TTC549 (cell line): ENCODE measurements at regions not wholly inside any gene's neighbourhood (a gene's known extent, or its start where the extent isn't known, plus 50 kb on each side); places are given as distances from the start of the nearest gene placed in this dataset.
"Not testable (repeated sequence)": the region's sequence is repeated elsewhere in the genome, so short reads cannot be mapped to it uniquely, and the experiment has no call there.

Experiments used
- FAIRE-seq: peaks from 2 replicates; lab custom pipeline; 2012; peaks lifted over from hg19 to GRCh38; lab: Jason Lieb, UNC

GRCh38 chr12:127146991-127147718, 1119.8 kb upstream of the TMEM132C start:
- no peak for FAIRE-seq

GRCh38 chr12:127147724-127148123, 1119.2 kb upstream of the TMEM132C start:
- no peak for FAIRE-seq

- FAIRE-seq = no peak
Measured at GRCh38 chr12:127148318-127148717, 1118.7 kb upstream of the TMEM132C start.

- FAIRE-seq = no peak
Measured at GRCh38 chr12:127149226-127149964, 1117.6 kb upstream of the TMEM132C start.

GRCh38 chr12:127150028-127150427, 1116.9 kb upstream of the TMEM132C start:
- no peak for FAIRE-seq

- no peak for FAIRE-seq
Measured at GRCh38 chr12:127150479-127150878, 1116.5 kb upstream of the TMEM132C start.

- no peak for FAIRE-seq
Measured at GRCh38 chr12:127150956-127151355, 1116.0 kb upstream of the TMEM132C start.

GRCh38 chr12:127153996-127154395, 1113.0 kb upstream of the TMEM132C start:
- no peak for FAIRE-seq

- FAIRE-seq = not testable (repeated sequence)
Measured at GRCh38 chr12:127154830-127155229, 1112.1 kb upstream of the TMEM132C start.

- not testable (repeated sequence) for FAIRE-seq
Measured at GRCh38 chr12:127155935-127156619, 1110.9 kb upstream of the TMEM132C start.

GRCh38 chr12:127157501-127158366, 1109.2 kb upstream of the TMEM132C start:
- FAIRE-seq = not testable (repeated sequence)

GRCh38 chr12:127158385-127159061, 1108.4 kb upstream of the TMEM132C start:
- FAIRE-seq = no peak

- FAIRE-seq = no peak
Measured at GRCh38 chr12:127161466-127161865, 1105.5 kb upstream of the TMEM132C start.

- no peak for FAIRE-seq
Measured at GRCh38 chr12:127162307-127162706, 1104.7 kb upstream of the TMEM132C start.

GRCh38 chr12:127162902-127163301, 1104.1 kb upstream of the TMEM132C start:
- FAIRE-seq = no peak

- FAIRE-seq = no peak
Measured at GRCh38 chr12:127165567-127166392, 1101.2 kb upstream of the TMEM132C start.

- FAIRE-seq = no peak
Measured at GRCh38 chr12:127169321-127170181, 1097.4 kb upstream of the TMEM132C start.

GRCh38 chr12:127170226-127171180, 1096.5 kb upstream of the TMEM132C start:
- FAIRE-seq = no peak
